NB4 (cell line): ENCODE measurements at regions not wholly inside any gene's neighbourhood (a gene's known extent, or its start where the extent isn't known, plus 50 kb on each side); places are given as distances from the start of the nearest gene placed in this dataset.

Source experiments
- CTCF ChIP-seq: IDR thresholded peaks from one replicate; pipeline ENCODE4 v1.5.1; 2012; ENCODE audit warnings: low read depth, low read length
- MAX ChIP-seq: IDR thresholded peaks from 2 replicates; pipeline ENCODE4 v1.6.1; 2011; ENCODE audit warnings: low read depth, low read length
- MYC ChIP-seq: IDR thresholded peaks from 2 replicates; pipeline ENCODE4 v1.6.1; 2011; ENCODE audit warnings: low read depth, low read length
- POLR2A ChIP-seq: IDR thresholded peaks from 2 replicates; pipeline ENCODE4 v1.6.1; 2011; ENCODE audit warnings: mild to moderate bottlenecking; ENCODE audit not compliant: insufficient read length; ENCODE audit errors: extremely low read depth

GRCh38 chr12:124379379-124379937, 84.6 kb downstream of the RFLNA start:
- TF ChIP-seq CTCF: no peak
- no peak for TF ChIP-seq POLR2A
- TF ChIP-seq MAX: no peak
- 0 out of 2 replicates have a peak, but pooled peaks have one; percentile 9 for TF ChIP-seq MYC
